ENCODE measurements at regions not wholly inside any gene's neighbourhood (a gene's known extent, or its start where the extent isn't known, plus 50 kb on each side); places are given as distances from the start of the nearest gene placed in this dataset.

- TF ChIP-seq ZNF565 (CRISPR knock-in tag; conservative IDR thresholded peaks at IDR 0.05; ENCODE audit: low read depth) (no peak), ZNF70 (CRISPR knock-in tag; IDR thresholded peaks at IDR 0.05) (no peak), CREB5 (CRISPR knock-in tag; IDR thresholded peaks at IDR 0.05; ENCODE audit: low read depth) (no peak), GLIS3 (CRISPR knock-in tag; IDR thresholded peaks at IDR 0.05) (no peak), PATZ1 (CRISPR knock-in tag; IDR thresholded peaks at IDR 0.05; ENCODE audit: borderline replicate concordance) (no peak), TCF4 (CRISPR knock-in tag; IDR thresholded peaks at IDR 0.05; ENCODE audit: borderline replicate concordance) (no peak), ARNTL (CRISPR knock-in tag; IDR thresholded peaks at IDR 0.05; ENCODE audit: borderline replicate concordance, low read depth) (no peak), TOX (CRISPR knock-in tag; IDR thresholded peaks at IDR 0.05; ENCODE audit: borderline replicate concordance) (no peak), CSRNP3 (CRISPR knock-in tag; IDR thresholded peaks at IDR 0.05) (no peak), CSDC2 (CRISPR knock-in tag; IDR thresholded peaks at IDR 0.05) (no peak), ISL1 (CRISPR knock-in tag; IDR thresholded peaks at IDR 0.05) (no peak), ZNF8 (CRISPR knock-in tag; IDR thresholded peaks at IDR 0.05) (no peak), ZFP3 (CRISPR knock-in tag; IDR thresholded peaks at IDR 0.05) (no peak), ZFP30 (CRISPR knock-in tag; IDR thresholded peaks at IDR 0.05) (no peak), ESRRG (CRISPR knock-in tag; IDR thresholded peaks at IDR 0.05) (no peak), TSHZ2 (CRISPR knock-in tag; IDR thresholded peaks at IDR 0.05) (no peak), BACH2 (CRISPR knock-in tag; IDR thresholded peaks at IDR 0.05; ENCODE audit: borderline replicate concordance) (no peak)
- no peak for ATAC-seq
These were observed 599.2 kb downstream of the ADCYAP1 start for GRCh38 chr18:1503847-1504246.

GRCh38 chr18:1505856-1506255 lies 601.2 kb downstream of the ADCYAP1 start:
- no peak for ATAC-seq
- TF ChIP-seq POU6F1 (CRISPR knock-in tag; IDR thresholded peaks at IDR 0.05; ENCODE audit: borderline replicate concordance, low read depth) (no peak), TCF4 (CRISPR knock-in tag; IDR thresholded peaks at IDR 0.05; ENCODE audit: borderline replicate concordance) (no peak), ZFP30 (CRISPR knock-in tag; IDR thresholded peaks at IDR 0.05) (no peak), BACH2 (CRISPR knock-in tag; IDR thresholded peaks at IDR 0.05; ENCODE audit: borderline replicate concordance) (no peak), OSR1 (CRISPR knock-in tag; IDR thresholded peaks at IDR 0.05) (no peak), ZNF70 (CRISPR knock-in tag; IDR thresholded peaks at IDR 0.05) (no peak), SNAI2 (CRISPR knock-in tag; IDR thresholded peaks at IDR 0.05) (no peak), ISL1 (CRISPR knock-in tag; IDR thresholded peaks at IDR 0.05) (no peak), ZC3H10 (CRISPR knock-in tag; IDR thresholded peaks at IDR 0.05) (no peak), CSRNP3 (CRISPR knock-in tag; IDR thresholded peaks at IDR 0.05) (no peak), CSDC2 (CRISPR knock-in tag; IDR thresholded peaks at IDR 0.05) (no peak), PATZ1 (CRISPR knock-in tag; IDR thresholded peaks at IDR 0.05; ENCODE audit: borderline replicate concordance) (no peak), ZNF565 (CRISPR knock-in tag; conservative IDR thresholded peaks at IDR 0.05; ENCODE audit: low read depth) (no peak), PPARA (CRISPR knock-in tag; IDR thresholded peaks at IDR 0.05; ENCODE audit: borderline replicate concordance) (no peak), ARNTL (CRISPR knock-in tag; IDR thresholded peaks at IDR 0.05; ENCODE audit: borderline replicate concordance, low read depth) (no peak)

All from SK-N-SH treated with all-trans-retinoic acid at 6 μM for 48 hours (cell line).